HG03108 (cell line): ENCODE measurements at regions not wholly inside any gene's neighbourhood (a gene's known extent, or its start where the extent isn't known, plus 50 kb on each side); places are given as distances from the start of the nearest gene placed in this dataset.
"Not testable (repeated sequence)": the region's sequence is repeated elsewhere in the genome, so short reads cannot be mapped to it uniquely, and the experiment has no call there.

Experiments used
- ATAC-seq: cut with Tn5 transposase; IDR thresholded peaks from one replicate; pipeline ENCODE4 v1.9.1; 2021; ENCODE audit warnings: moderate library complexity; ENCODE audit not compliant: unreplicated experiment

- no peak for ATAC-seq
Measured at GRCh38 chr5:111983459-111983858, 226.5 kb upstream of the NREP start.

GRCh38 chr5:111977436-111977829, 220.4 kb upstream of the NREP start:
- no peak for ATAC-seq

DNA sequence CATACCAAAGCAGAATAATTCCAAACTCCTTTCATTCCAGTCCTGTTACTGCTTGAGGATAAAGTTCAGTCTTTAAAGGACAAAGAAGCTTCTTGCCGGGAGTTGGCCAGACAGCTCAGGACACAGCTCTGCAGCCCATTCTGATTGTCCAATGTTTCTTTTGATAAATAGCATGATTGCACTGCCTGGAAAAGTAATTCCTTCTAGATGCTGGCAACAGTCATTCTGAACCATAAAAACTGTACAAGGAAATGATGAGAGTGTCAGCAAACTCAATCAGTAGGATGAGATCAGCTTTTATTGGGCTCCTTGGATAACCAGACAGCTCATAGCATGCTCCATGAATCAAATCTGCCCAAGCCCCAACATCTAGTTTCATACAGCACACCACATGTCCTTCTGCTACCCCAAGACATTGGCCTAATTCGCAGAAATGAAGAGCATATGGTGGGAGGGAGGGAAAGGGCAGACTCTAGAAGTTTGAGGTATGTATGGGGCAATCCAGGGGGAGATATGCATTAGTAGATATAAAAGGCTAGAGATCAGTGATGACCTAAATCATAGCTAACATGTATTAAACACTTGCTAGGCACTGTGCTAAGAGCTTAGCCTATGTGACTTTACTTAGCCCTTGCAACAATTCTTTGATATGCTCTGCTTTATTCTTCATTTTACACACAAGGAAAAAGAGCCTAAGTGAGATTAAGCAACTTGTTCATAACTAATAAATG, 219.9 kb upstream of the NREP start:
- ATAC-seq, result no peak

- no peak for ATAC-seq
Measured at GRCh38 chr5:111975133-111975532, 218.1 kb upstream of the NREP start.

DNA sequence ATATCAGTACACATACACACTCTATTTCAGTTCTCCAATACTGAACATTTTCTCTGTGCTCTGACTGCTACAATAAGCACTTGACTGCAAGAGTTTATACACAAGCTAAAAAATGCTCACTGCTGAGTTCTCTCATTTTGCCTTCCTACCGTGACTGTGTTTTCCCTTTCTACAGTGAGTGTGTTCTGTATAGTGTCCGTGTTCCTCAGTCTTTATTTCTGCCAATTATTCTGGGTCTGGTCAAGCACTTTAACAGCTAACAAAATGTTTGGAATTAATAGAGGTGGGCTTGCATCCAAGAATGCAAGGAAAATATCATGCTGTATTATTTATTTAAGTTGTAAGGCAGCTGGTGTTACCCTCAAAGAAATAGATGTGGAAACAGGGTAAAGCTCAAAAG, 217.0 kb upstream of the NREP start:
- no peak for ATAC-seq

DNA sequence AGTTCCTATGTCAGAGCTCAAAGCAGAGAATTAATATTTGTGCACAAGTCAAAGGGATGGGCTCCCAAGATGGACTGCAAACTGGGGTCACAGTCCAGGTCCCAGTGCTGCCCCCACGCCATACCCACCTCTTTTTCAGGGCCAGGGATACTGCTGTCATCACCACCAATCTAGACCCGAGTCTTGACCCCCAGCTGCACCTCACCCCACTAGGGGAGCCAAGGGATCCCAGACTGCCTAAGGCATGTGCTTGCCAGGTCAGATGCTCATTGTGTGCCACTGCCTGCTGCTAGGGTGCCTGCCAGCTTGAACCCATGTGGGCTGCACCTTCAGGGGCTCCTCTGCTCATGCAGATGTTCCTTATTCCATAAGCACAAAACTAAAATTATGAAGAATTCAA, 215.6 kb upstream of the NREP start:
- peak; percentile 8 for ATAC-seq

- ATAC-seq, result peak; percentile 62
Measured at GRCh38 chr5:111972080-111972479, 215.1 kb upstream of the NREP start.

DNA sequence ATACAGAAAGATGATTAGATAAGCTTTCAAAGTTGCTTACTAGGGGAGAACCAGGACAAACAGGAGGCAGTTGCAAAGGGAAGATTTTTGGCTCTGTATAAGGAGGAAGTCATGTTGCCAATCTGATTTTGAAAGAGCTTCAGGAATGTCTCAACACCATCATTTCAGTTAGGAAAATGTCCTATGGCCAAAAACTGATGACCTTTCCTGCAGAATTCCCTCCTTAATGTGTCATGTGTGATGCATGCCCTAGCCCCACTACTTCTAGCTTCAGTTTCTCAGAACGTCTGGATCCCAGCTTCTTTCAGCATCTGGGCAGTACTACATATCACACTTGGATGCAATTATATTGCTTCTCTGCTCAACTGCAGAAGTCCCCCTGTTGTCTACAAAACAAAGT, 211.5 kb upstream of the NREP start:
- no peak for ATAC-seq

- ATAC-seq, result no peak
Measured at GRCh38 chr5:111967463-111967862, 210.5 kb upstream of the NREP start.

GRCh38 chr5:111966290-111966689, 209.3 kb upstream of the NREP start:
- ATAC-seq, result no peak

- ATAC-seq, result no peak
Measured at GRCh38 chr5:111963555-111963954, 206.6 kb upstream of the NREP start.

GRCh38 chr5:111962906-111963305, 205.9 kb upstream of the NREP start:
- ATAC-seq, result no peak

GRCh38 chr5:111961862-111962261, 204.9 kb upstream of the NREP start:
- ATAC-seq, result no peak

DNA sequence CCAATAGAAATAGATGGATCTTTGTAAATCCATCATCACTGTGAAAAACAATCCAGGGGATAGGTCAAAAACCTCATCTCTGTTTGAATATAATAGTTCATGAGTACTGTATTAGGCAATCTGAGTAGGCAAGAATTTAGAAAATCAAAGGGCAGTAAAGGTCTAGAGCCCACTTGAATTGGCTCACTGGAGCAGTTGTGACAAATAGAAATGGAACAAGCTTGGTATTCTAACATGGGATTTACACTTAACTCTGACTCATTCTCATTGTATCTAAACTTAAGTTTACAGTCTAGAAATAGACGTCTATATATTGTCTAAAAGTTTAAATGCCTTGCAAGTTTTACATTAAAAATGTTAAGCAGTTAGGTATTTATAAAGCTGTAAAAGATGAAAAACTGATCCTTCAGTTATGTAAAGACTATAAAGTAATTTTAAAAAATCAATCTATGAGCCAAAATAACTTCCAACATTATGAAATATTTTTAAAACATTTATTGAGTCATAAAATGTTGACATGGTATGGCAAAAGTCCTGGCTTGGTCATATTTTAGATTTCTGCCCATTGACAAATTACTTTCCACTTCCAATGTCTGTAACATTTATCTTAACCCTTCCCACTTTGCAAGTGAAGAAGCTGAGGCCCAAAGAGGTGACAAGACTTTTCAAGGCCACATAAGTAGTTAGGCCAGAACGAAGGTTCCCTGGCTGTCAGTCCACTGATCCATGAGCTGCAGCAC, 203.7 kb upstream of the NREP start:
- no peak for ATAC-seq

- ATAC-seq, result no peak
Measured at GRCh38 chr5:111958851-111959250, 201.9 kb upstream of the NREP start.

- not testable (repeated sequence) for ATAC-seq
Measured at GRCh38 chr5:111956765-111957164, 199.8 kb upstream of the NREP start.

DNA sequence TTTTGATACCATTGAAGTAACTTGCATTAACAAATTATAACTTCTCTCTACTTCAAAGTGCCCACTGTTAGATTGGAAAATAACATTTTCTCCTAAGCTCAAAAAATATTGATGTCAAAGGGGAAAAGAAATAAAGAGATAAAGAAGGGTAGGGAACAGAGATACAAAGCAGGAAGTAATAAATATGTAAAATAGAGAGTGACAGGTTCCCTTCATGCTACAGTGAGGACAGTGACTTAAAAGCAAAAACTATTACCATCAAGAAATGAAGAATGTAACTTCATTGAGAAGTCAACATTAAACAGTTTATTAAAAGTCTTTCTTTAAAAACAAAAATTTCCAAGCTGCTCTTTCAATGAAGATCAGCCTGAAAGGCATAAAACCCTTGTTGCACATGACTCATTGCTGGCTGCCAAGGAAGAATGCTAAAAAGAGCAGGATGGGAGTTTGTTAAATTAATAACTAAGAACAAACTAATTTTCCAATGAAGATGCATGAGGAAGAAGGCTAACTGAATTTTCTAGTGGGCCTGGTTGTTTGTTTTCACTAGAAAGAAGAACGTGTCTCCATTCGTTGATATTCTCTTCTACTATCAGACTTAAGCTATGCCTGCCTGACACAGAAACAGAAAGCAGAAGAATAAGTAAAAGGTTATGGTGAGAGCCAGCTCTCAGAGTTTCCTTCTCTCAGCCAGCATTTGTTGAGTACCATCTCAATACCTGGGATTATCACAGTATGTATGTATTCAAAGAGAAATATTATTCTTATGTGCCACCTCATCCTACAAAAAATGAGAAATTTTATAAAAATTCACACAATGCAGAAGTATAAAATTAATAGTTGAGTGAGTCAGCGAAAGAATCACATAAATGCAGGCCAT, 197.8 kb upstream of the NREP start:
- peak; percentile 77 for ATAC-seq

DNA sequence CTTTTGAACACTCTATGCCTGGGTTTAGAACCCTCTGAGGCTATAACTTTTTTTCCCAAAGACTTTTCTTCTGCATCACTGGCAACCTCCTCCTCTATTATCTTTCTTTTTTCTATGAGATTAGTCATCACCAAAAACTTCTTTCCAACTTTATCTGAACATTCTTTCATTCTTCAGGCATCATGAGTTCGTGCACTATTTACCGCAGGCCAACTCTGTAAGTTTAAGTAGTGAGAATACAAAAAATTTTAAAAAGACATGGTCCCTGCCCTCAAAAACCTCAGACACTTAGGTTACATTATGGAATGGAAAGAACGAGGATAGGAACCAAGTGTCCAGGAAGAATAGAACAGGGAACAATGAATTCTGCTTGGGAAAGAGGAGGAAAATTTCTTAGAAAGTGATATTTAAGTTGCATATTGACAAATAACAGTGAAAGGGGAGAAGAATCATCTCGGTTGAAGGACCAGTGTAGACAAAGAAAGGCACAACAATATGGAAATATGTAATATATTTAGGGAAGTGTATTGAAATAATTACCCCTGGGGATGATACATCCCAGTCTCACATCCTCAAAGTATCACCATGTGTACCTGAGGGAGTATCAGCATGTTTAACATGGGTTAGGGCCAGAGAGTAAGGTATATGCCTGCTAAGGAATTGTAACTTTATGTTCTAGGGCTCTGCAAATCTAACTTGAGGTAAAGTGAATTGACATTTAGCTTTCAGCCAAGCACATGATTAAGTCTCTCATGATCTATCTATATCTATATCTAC, 196.5 kb upstream of the NREP start:
- no peak for ATAC-seq

DNA sequence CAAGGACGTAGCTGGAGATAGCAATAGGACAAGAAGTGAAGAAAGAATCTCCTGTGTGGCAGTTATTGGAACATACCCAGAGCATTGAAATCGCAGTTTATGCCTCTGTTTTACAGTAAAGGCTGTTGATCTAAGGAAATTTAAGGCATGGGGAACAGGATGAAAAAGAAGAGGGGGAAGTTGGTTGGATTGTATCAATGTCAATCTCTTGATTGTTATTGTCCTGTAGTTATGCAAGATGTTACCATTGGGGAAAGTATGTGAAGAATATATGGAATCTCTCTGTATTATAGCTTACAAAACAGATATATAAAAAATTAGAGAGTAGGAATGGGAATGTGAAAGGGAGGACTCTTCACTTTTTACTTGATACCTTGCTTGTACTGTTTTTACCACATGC, 195.6 kb upstream of the NREP start:
- no peak for ATAC-seq

DNA sequence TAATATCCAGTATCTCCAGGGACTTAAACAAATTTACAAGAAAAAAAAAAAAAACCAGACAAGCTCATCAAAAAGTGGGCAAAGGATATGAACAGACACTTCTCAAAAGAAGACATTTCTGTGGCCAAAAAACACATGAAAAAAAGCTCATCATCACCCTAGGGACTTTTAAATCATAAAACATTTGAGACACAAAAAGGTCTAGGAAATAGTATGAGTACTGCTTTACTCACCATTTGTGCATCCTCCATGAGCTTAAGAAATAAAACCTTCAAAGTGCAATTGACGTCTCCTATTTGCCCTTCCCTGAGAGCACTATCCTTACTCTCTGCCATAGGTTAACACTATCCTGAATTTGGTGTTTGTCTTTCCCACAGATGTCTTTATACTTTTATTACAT, 193.7 kb upstream of the NREP start:
- ATAC-seq, result no peak
